Colon (tissue), 2 donors: ENCODE measurements at regions not wholly inside any gene's neighbourhood (a gene's known extent, or its start where the extent isn't known, plus 50 kb on each side); places are given as distances from the start of the nearest gene placed in this dataset.
"Not testable (repeated sequence)": the region's sequence is repeated elsewhere in the genome, so short reads cannot be mapped to it uniquely, and the experiment has no call there.

Experiments
- FAIRE-seq: peaks from 2 replicates; lab custom pipeline; 2012; peaks lifted over from hg19 to GRCh38; lab: Jason Lieb, UNC
- donor health status: control.
- donor health status: control.

GRCh38 chr3:95654570-95655362 is 1159.6 kb upstream of the EPHA6 start:
- FAIRE-seq: no peak

- no peak for FAIRE-seq
Observed at GRCh38 chr3:95655363-95655986, 1158.9 kb upstream of the EPHA6 start.

GRCh38 chr3:95670765-95671164 is 1143.6 kb upstream of the EPHA6 start:
- FAIRE-seq: no peak

GRCh38 chr3:95673215-95673614 is 1141.2 kb upstream of the EPHA6 start:
- FAIRE-seq: no peak

- no peak for FAIRE-seq
Observed at GRCh38 chr3:95705786-95706418, 1108.5 kb upstream of the EPHA6 start.

- FAIRE-seq: no peak
Observed at GRCh38 chr3:95707268-95707667, 1107.1 kb upstream of the EPHA6 start.

- FAIRE-seq: no peak
Observed at GRCh38 chr3:95710684-95711083, 1103.7 kb upstream of the EPHA6 start.

- FAIRE-seq: no peak
Observed at GRCh38 chr3:95711789-95712188, 1102.6 kb upstream of the EPHA6 start.

- no peak for FAIRE-seq
Observed at GRCh38 chr3:95715128-95715527, 1099.3 kb upstream of the EPHA6 start.

- FAIRE-seq: no peak
Observed at GRCh38 chr3:95717048-95717447, 1097.3 kb upstream of the EPHA6 start.

- FAIRE-seq: no peak
Observed at GRCh38 chr3:95718168-95718567, 1096.2 kb upstream of the EPHA6 start.

- no peak for FAIRE-seq
Observed at GRCh38 chr3:95719481-95719880, 1094.9 kb upstream of the EPHA6 start.

GRCh38 chr3:95721938-95722337 is 1092.5 kb upstream of the EPHA6 start:
- no peak for FAIRE-seq

GRCh38 chr3:95725770-95726169 is 1088.6 kb upstream of the EPHA6 start:
- no peak for FAIRE-seq

- no peak for FAIRE-seq
Observed at GRCh38 chr3:95731753-95732152, 1082.6 kb upstream of the EPHA6 start.

GRCh38 chr3:95733336-95733735 is 1081.1 kb upstream of the EPHA6 start:
- FAIRE-seq: no peak

GRCh38 chr3:95738045-95738444 is 1076.3 kb upstream of the EPHA6 start:
- no peak for FAIRE-seq

- FAIRE-seq: not testable (repeated sequence)
Observed at GRCh38 chr3:95744896-95745295, 1069.5 kb upstream of the EPHA6 start.

- no peak for FAIRE-seq
Observed at GRCh38 chr3:95750097-95750496, 1064.3 kb upstream of the EPHA6 start.

- no peak for FAIRE-seq
Observed at GRCh38 chr3:95751509-95751908, 1062.9 kb upstream of the EPHA6 start.

GRCh38 chr3:95752199-95752598 is 1062.2 kb upstream of the EPHA6 start:
- no peak for FAIRE-seq

GRCh38 chr3:95758707-95759106 is 1055.7 kb upstream of the EPHA6 start:
- no peak for FAIRE-seq

GRCh38 chr3:95759614-95760301 is 1054.6 kb upstream of the EPHA6 start:
- FAIRE-seq: no peak
